A549 (cell line): ENCODE measurements at regions not wholly inside any gene's neighbourhood (a gene's known extent, or its start where the extent isn't known, plus 50 kb on each side); places are given as distances from the start of the nearest gene placed in this dataset.
"Not testable (repeated sequence)": the region's sequence is repeated elsewhere in the genome, so short reads cannot be mapped to it uniquely, and the experiment has no call there.

ENCODE experiments used
- ATAC-seq, 2 experiments: fragments of 200-7000 bp in 1 of 2; fragments of >200 bp in 1 of 2; cut with Nextera tagmentation in 1 of 2; cut with Tn5 transposase in 1 of 2; 3 replicates each; pipeline versions ENCODE4 v1.8.0 to v1.9.1; 2018 to 2020; ENCODE audit warnings: mild to moderate bottlenecking in 1 of 2, moderate library complexity in 1 of 2
- CTCF ChIA-PET: fragments of 300-600 bp; sonication (Branson Sonifier 250); formaldehyde crosslinking; extraction: SDS; loops from one replicate; lab custom pipeline; 2021; ENCODE audit warnings: antibody characterized with exemption, inconsistent platforms; lab: Yijun Ruan, JAX
- POLR2A ChIA-PET: fragments of 350-600 bp; formaldehyde crosslinking; extraction: SDS; loops from one replicate; lab custom pipeline; 2021; ENCODE audit warnings: antibody characterized with exemption, inconsistent platforms; lab: Yijun Ruan, JAX
- DNase-seq, 2 experiments: peaks; one replicate each; pipeline versions ENCODE4 v3.0.0 to v3.0.0-alpha.2; 2011 to 2016; ENCODE audit warnings: low read depth in 1 of 2, low spot score in 1 of 2
- FAIRE-seq: peaks from 2 replicates; lab custom pipeline; 2011; peaks lifted over from hg19 to GRCh38; lab: Jason Lieb, UNC
- H3K27ac ChIP-seq, 2 experiments: fragments of >200 bp; sonication (Bioruptor Twin); formaldehyde crosslinking; 3 replicates each; pipeline ENCODE4 v1.5.1; 2016 to 2017
- H3K4me1 ChIP-seq: fragments of >200 bp; sonication (Bioruptor Twin); formaldehyde crosslinking; 3 replicates; pipeline ENCODE4 v1.6.1; 2016
- H3K4me2 ChIP-seq: fragments of >200 bp; sonication (Bioruptor Twin); formaldehyde crosslinking; 3 replicates; pipeline ENCODE4 v1.6.1; 2016
- H3K4me3 ChIP-seq: fragments of >200 bp; sonication (Bioruptor Twin); formaldehyde crosslinking; 3 replicates; pipeline ENCODE4 v1.5.1; 2016
- H3K9me3 ChIP-seq: fragments of >200 bp; sonication (Bioruptor Twin); formaldehyde crosslinking; 3 replicates; pipeline ENCODE4 v1.6.1; 2016
- BCL3 ChIP-seq: fragments of >200 bp; sonication (Bioruptor Twin); formaldehyde crosslinking; IDR thresholded peaks from 3 replicates; pipeline ENCODE4 v1.6.1; 2016
- BHLHE40 ChIP-seq: IDR thresholded peaks from 2 replicates; pipeline ENCODE4 v1.6.1; 2012; ENCODE audit warnings: low read depth, low read length, inconsistent platforms
- CBX2 ChIP-seq: fragments of 200-600 bp; sonication (generic); IDR thresholded peaks from 2 replicates; pipeline ENCODE4 v1.6.1; 2016; ENCODE audit warnings: low read depth, mild to moderate bottlenecking, borderline replicate concordance
- CHD4 ChIP-seq: fragments of 200-600 bp; sonication (generic); IDR thresholded peaks from 2 replicates; pipeline ENCODE4 v1.6.1; 2016; ENCODE audit warnings: antibody characterized with exemption, mild to moderate bottlenecking, borderline replicate concordance
- E2F6 ChIP-seq: IDR thresholded peaks from 2 replicates; pipeline ENCODE4 v1.6.1; 2012; ENCODE audit warnings: low read depth, borderline replicate concordance
- EHF ChIP-seq: fragments of 250-450 bp; sonication (Bioruptor Pico); IDR thresholded peaks from 2 replicates; pipeline ENCODE4 v1.5.0; 2020; ENCODE audit warnings: mild to moderate bottlenecking
- ELK1 ChIP-seq: fragments of 150-350 bp; IDR thresholded peaks from 2 replicates; pipeline ENCODE4 v1.6.1; 2014; ENCODE audit warnings: low read depth, mild to moderate bottlenecking, low read length
- EP300 ChIP-seq, 2 experiments: fragments of >200 bp; sonication (Bioruptor Twin); formaldehyde crosslinking; IDR thresholded peaks; 2 replicates in 1 of 2; 3 replicates in 1 of 2; pipeline ENCODE4 v1.6.1; 2016 to 2017
- FOSL2 ChIP-seq, 2 experiments: fragments of 450-650 bp in 1 of 2; fragments of >200 bp in 1 of 2; sonication (Bioruptor Twin) in 1 of 2; formaldehyde crosslinking; IDR thresholded peaks; 2 replicates each; pipeline versions ENCODE4 v1.5.0 to v1.6.1; 2016 to 2020; ENCODE audit warnings: mild to moderate bottlenecking in 1 of 2, moderate library complexity in 1 of 2
- FOXS1 ChIP-seq: fragments of 250-450 bp; sonication (Bioruptor Pico); IDR thresholded peaks from 2 replicates; pipeline ENCODE4 v1.5.0; 2020; ENCODE audit warnings: mild to moderate bottlenecking, moderate library complexity
- HDAC2 ChIP-seq: fragments of 200-600 bp; sonication (generic); IDR thresholded peaks from 2 replicates; pipeline ENCODE4 v1.6.1; 2016
- HEYL ChIP-seq: fragments of 250-450 bp; sonication (Bioruptor Pico); IDR thresholded peaks from 2 replicates; pipeline ENCODE4 v1.8.0; 2021; ENCODE audit warnings: mild to moderate bottlenecking, moderate library complexity
- HOXA7 ChIP-seq: fragments of 250-450 bp; sonication (Bioruptor Pico); IDR thresholded peaks from 2 replicates; pipeline ENCODE4 v1.5.0; 2020; ENCODE audit warnings: mild to moderate bottlenecking, moderate library complexity
- HOXB13 ChIP-seq: fragments of 250-450 bp; sonication (Bioruptor Pico); IDR thresholded peaks from 2 replicates; pipeline ENCODE4 v1.5.0; 2020; ENCODE audit warnings: low read depth, mild to moderate bottlenecking, moderate library complexity
- HOXB5 ChIP-seq: fragments of 250-450 bp; sonication (Bioruptor Pico); IDR thresholded peaks from 2 replicates; pipeline ENCODE4 v1.5.0; 2020; ENCODE audit warnings: mild to moderate bottlenecking, moderate library complexity
- KDM1A ChIP-seq: fragments of 200-600 bp; sonication (generic); IDR thresholded peaks from 2 replicates; pipeline ENCODE4 v1.6.1; 2016; ENCODE audit warnings: low read depth, mild to moderate bottlenecking
- MAFK ChIP-seq: fragments of 450-650 bp; IDR thresholded peaks from 2 replicates; pipeline ENCODE4 v1.6.1; 2014; ENCODE audit not compliant: partially characterized antibody
- MAX ChIP-seq: IDR thresholded peaks from 2 replicates; pipeline ENCODE4 v1.6.1; 2012
- MAZ ChIP-seq: fragments of 150-350 bp; IDR thresholded peaks from 2 replicates; pipeline ENCODE4 v1.6.1; 2014; ENCODE audit warnings: antibody characterized with exemption, low read depth, low read length, borderline replicate concordance
- NPAS2 ChIP-seq: fragments of 250-450 bp; sonication (Bioruptor Pico); IDR thresholded peaks from 2 replicates; pipeline ENCODE4 v1.8.0; 2022; ENCODE audit warnings: mild to moderate bottlenecking, moderate library complexity, borderline replicate concordance
- NR3C1 ChIP-seq: fragments of >200 bp; sonication (Bioruptor Twin); formaldehyde crosslinking; IDR thresholded peaks from 3 replicates; pipeline ENCODE4 v1.6.1; 2017
- PHF8 ChIP-seq: fragments of 200-600 bp; sonication (generic); IDR thresholded peaks from 2 replicates; pipeline ENCODE4 v1.6.1; 2016; ENCODE audit warnings: low read depth, mild to moderate bottlenecking, antibody characterized with exemption, moderate library complexity, borderline replicate concordance
- RAD21 ChIP-seq, 2 experiments: fragments of >200 bp in 1 of 2; sonication (Bioruptor Twin) in 1 of 2; formaldehyde crosslinking in 1 of 2; IDR thresholded peaks in 1 of 2; conservative IDR thresholded peaks in 1 of 2; 2 replicates in 1 of 2; 3 replicates in 1 of 2; pipeline ENCODE4 v1.6.1; 2012 to 2018; ENCODE audit warnings: inconsistent platforms in 1 of 2
- RARB ChIP-seq: fragments of 250-450 bp; sonication (Bioruptor Pico); IDR thresholded peaks from 2 replicates; pipeline ENCODE4 v1.8.0; 2021; ENCODE audit warnings: mild to moderate bottlenecking, moderate library complexity
- RCOR1 ChIP-seq: fragments of 150-350 bp; IDR thresholded peaks from 2 replicates; pipeline ENCODE4 v1.6.1; 2014; ENCODE audit warnings: antibody characterized with exemption, low read length, low read depth
- RFX5 ChIP-seq: fragments of 450-650 bp; IDR thresholded peaks from 2 replicates; pipeline ENCODE4 v1.7.1; 2014; ENCODE audit warnings: antibody characterized with exemption, mild to moderate bottlenecking, moderate library complexity
- SMC3 ChIP-seq: fragments of >200 bp; sonication (Bioruptor Twin); formaldehyde crosslinking; IDR thresholded peaks from 3 replicates; pipeline ENCODE4 v1.6.1; 2018; ENCODE audit warnings: inconsistent platforms
- ZC3H11A ChIP-seq: fragments of 450-650 bp; IDR thresholded peaks from 2 replicates; pipeline ENCODE4 v1.6.1; 2014; ENCODE audit warnings: antibody characterized with exemption, mild to moderate bottlenecking
- ZSCAN20 ChIP-seq: fragments of 250-450 bp; sonication (Bioruptor Pico); IDR thresholded peaks from 2 replicates; pipeline ENCODE4 v1.8.0; 2022; ENCODE audit warnings: mild to moderate bottlenecking, moderate library complexity
- WGBS: methylation state at CpG from one replicate; pipeline ENCODE4 v1.1.6; 2017; ENCODE audit errors: missing lambda C conversion rate; 5-methylcytosine and 5-hydroxymethylcytosine counted together

GRCh38 chr1:76695535-76695934, 171.7 kb upstream of the ST6GALNAC5 start:
- no peaks in the 10 kb centered on the region for H3K4me1 ChIP-seq
- no peak overlapping the region for H3K4me2 ChIP-seq
- ChIA-PET CTCF (no interaction called here), POLR2A (no interaction called here)
- H3K27ac ChIP-seq: no peak overlapping the region
- DNase-seq (no peak), ATAC-seq (no peak), FAIRE-seq (no peak)
- H3K9me3 ChIP-seq: no peaks in the 10 kb centered on the region
- TF ChIP-seq RARB: no peak
- no peak for TF ChIP-seq HDAC2
- TF ChIP-seq EHF: no peak
- TF ChIP-seq KDM1A: no peak
- no peak for TF ChIP-seq EP300 (IDR thresholded peaks at IDR 0.05)
- no peak for TF ChIP-seq ELK1
- no peak for TF ChIP-seq CHD4
- no peak for TF ChIP-seq BHLHE40
- no peak for TF ChIP-seq ZSCAN20
- no peak for TF ChIP-seq FOXS1 (CRISPR knock-in tag)
- TF ChIP-seq RCOR1: no peak
- TF ChIP-seq NR3C1: no peak
- no peak for TF ChIP-seq RFX5
- TF ChIP-seq MAFK: no peak
- TF ChIP-seq ZC3H11A: no peak
- no peak for TF ChIP-seq MAX
- TF ChIP-seq CBX2: no peak
- TF ChIP-seq HOXB5: no peak
- TF ChIP-seq HOXA7: no peak
- TF ChIP-seq HEYL (CRISPR knock-in tag): no peak
- H3K4me3 ChIP-seq: no peak overlapping the region
- 2% methylated on average over 2 of the region's 2 CpGs for WGBS

GRCh38 chr1:76697361-76697760, 169.9 kb upstream of the ST6GALNAC5 start:
- no peak for TF ChIP-seq FOXS1 (CRISPR knock-in tag)
- no peak for TF ChIP-seq E2F6
- no peak for TF ChIP-seq FOSL2 (IDR thresholded peaks at IDR 0.05)
- no peak for TF ChIP-seq FOSL2 (CRISPR knock-in tag; IDR thresholded peaks at IDR 0.05)
- TF ChIP-seq NPAS2 (CRISPR knock-in tag): no peak
- TF ChIP-seq SMC3: no peak
- no peak for TF ChIP-seq RFX5
- no peak for TF ChIP-seq RAD21 (conservative IDR thresholded peaks at IDR 0.05 in 1 of 2, IDR thresholded peaks at IDR 0.05 in 1 of 2)
- TF ChIP-seq MAX: no peak
- no peak for TF ChIP-seq BCL3
- no peak for TF ChIP-seq PHF8
- no peak for TF ChIP-seq NR3C1
- no peak for TF ChIP-seq MAZ
- no peak for TF ChIP-seq HOXB13
- no peak for TF ChIP-seq HOXA7
- CTCF ChIA-PET: no interaction called here
- H3K4me1 ChIP-seq: no peaks in the 10 kb centered on the region
- POLR2A ChIA-PET: no interaction called here
- H3K4me3 ChIP-seq: no peak overlapping the region
- 34% methylated on average over 3 of the region's 3 CpGs for WGBS
- ATAC-seq (no peak), FAIRE-seq (no peak), DNase-seq (no peak)
- H3K4me2 ChIP-seq: no peak overlapping the region
- H3K27ac ChIP-seq: no peak overlapping the region
- no peaks in the 10 kb centered on the region for H3K9me3 ChIP-seq

- 84% methylated on average over 15 of the region's 21 CpGs for WGBS
- H3K9me3 ChIP-seq, CTCF ChIA-PET, H3K4me3 ChIP-seq, ATAC-seq, DNase-seq, H3K4me1 ChIP-seq, H3K27ac ChIP-seq, H3K4me2 ChIP-seq, FAIRE-seq, POLR2A ChIA-PET: not testable (repeated sequence)
Observed at GRCh38 chr1:76699646-76700045, 167.6 kb upstream of the ST6GALNAC5 start.

GRCh38 chr1:76700200-76700599, 167.1 kb upstream of the ST6GALNAC5 start:
- H3K27ac ChIP-seq, H3K9me3 ChIP-seq, H3K4me3 ChIP-seq, FAIRE-seq, DNase-seq, H3K4me2 ChIP-seq, H3K4me1 ChIP-seq, POLR2A ChIA-PET, CTCF ChIA-PET: not testable (repeated sequence)
- peak in 1 of 2 experiments; percentile 50; a peak in 1 of 6 replicates for ATAC-seq
- WGBS: 56% methylated on average over 3 of the region's 12 CpGs
